ENCODE measurements at regions not wholly inside any gene's neighbourhood (a gene's known extent, or its start where the extent isn't known, plus 50 kb on each side); places are given as distances from the start of the nearest gene placed in this dataset.

- no peak overlapping the region for H3K9ac ChIP-seq (ENCODE audit: low read length)
- no peak overlapping the region for H3K4me3 ChIP-seq (ENCODE audit: low read length)
Measured at GRCh38 chr6:102798636-102799035, 1405.1 kb downstream of the GRIK2 start.

DNA sequence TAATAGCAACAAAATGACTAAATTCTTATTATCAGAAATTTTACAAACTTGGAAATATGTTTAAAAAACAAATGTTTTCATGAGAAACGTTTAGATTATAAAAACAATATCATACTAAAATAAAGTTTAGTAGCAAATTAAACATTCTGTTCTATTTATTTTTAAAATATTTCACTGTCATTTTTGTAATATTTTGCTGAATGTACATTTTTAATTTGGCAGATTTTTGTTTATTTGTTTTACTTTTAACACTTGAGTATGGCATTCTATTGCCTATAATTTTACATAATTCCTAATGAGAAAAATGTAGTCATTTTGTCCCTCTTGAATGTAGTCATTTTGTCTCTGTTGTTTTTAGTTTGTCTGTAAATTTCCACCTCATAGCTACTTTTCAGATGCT is 1400.2 kb downstream of the GRIK2 start:
- H3F3A ChIP-seq (ENCODE audit: insufficient read depth, low read length, poor library complexity, severe bottlenecking): no peaks in the 10 kb centered on the region
- H3K9ac ChIP-seq (ENCODE audit: low read length): no peak overlapping the region
- no peaks in the 10 kb centered on the region for H4K20me1 ChIP-seq (ENCODE audit: insufficient read depth)
- no peaks in the 10 kb centered on the region for H3K27me3 ChIP-seq (ENCODE audit: insufficient read depth, low read depth, low read length)
- no peak overlapping the region for H3K27ac ChIP-seq (ENCODE audit: low read length)
- no peaks in the 10 kb centered on the region for H3K9me2 ChIP-seq (ENCODE audit: insufficient read depth, low read length)
- H3K4me2 ChIP-seq (ENCODE audit: low read length): no peak overlapping the region
- no peaks in the 10 kb centered on the region for H3K36me3 ChIP-seq (ENCODE audit: insufficient read depth, low read length)
- no peak overlapping the region for H3K4me3 ChIP-seq (ENCODE audit: low read length)
- H2AFZ ChIP-seq (ENCODE audit: low read depth, low read length): no peak overlapping the region
- no peaks in the 10 kb centered on the region for H3K79me2 ChIP-seq (replicated peaks; ENCODE audit: insufficient read depth, low read length)
- H3K9me3 ChIP-seq (ENCODE audit: low read length): no peaks in the 10 kb centered on the region
- TF ChIP-seq SMC3 (conservative IDR thresholded peaks at IDR 0.05; ENCODE audit: poor library complexity) (no peak), EZH2 (IDR thresholded peaks at IDR 0.05; ENCODE audit: borderline replicate concordance, insufficient read depth, low read length, poor library complexity, severe bottlenecking) (no peak), CTCF (IDR thresholded peaks at IDR 0.05; ENCODE audit: poor library complexity, severe bottlenecking) (no peak), EP300 (conservative IDR thresholded peaks at IDR 0.05; ENCODE audit: poor library complexity, severe bottlenecking) (no peak), TAF1 (IDR thresholded peaks at IDR 0.05; ENCODE audit: low read depth) (no peak), REST (IDR thresholded peaks at IDR 0.05; ENCODE audit: borderline replicate concordance) (no peak), POLR2AphosphoS5 (IDR thresholded peaks at IDR 0.05) (no peak)

More at GRCh38 chr6:102798636-102799035, 1405.1 kb downstream of the GRIK2 start:
- Histone ChIP-seq H3K36me3 (ENCODE audit: insufficient read depth, low read length) (no peaks in the 10 kb centered on the region), H2AFZ (ENCODE audit: low read depth, low read length) (no peak overlapping the region), H3F3A (ENCODE audit: insufficient read depth, low read length, poor library complexity, severe bottlenecking) (no peaks in the 10 kb centered on the region), H3K9me2 (ENCODE audit: insufficient read depth, low read length) (no peaks in the 10 kb centered on the region), H3K27ac (ENCODE audit: low read length) (no peak overlapping the region), H3K27me3 (ENCODE audit: insufficient read depth, low read depth, low read length) (no peaks in the 10 kb centered on the region), H4K20me1 (ENCODE audit: insufficient read depth) (no peaks in the 10 kb centered on the region), H3K4me2 (ENCODE audit: low read length) (no peak overlapping the region), H3K9me3 (ENCODE audit: low read length) (no peaks in the 10 kb centered on the region), H3K79me2 (replicated peaks; ENCODE audit: insufficient read depth, low read length) (no peaks in the 10 kb centered on the region)
- TF ChIP-seq SMC3 (conservative IDR thresholded peaks at IDR 0.05; ENCODE audit: poor library complexity) (no peak), TAF1 (IDR thresholded peaks at IDR 0.05; ENCODE audit: low read depth) (no peak), RAD21 (conservative IDR thresholded peaks at IDR 0.05) (no peak), EP300 (conservative IDR thresholded peaks at IDR 0.05; ENCODE audit: poor library complexity, severe bottlenecking) (no peak), REST (IDR thresholded peaks at IDR 0.05; ENCODE audit: borderline replicate concordance) (no peak), MXI1 (conservative IDR thresholded peaks at IDR 0.05; ENCODE audit: poor library complexity, severe bottlenecking) (no peak), POLR2AphosphoS5 (IDR thresholded peaks at IDR 0.05) (no peak), EZH2 (IDR thresholded peaks at IDR 0.05; ENCODE audit: borderline replicate concordance, insufficient read depth, low read length, poor library complexity, severe bottlenecking) (no peak), CTCF (IDR thresholded peaks at IDR 0.05; ENCODE audit: poor library complexity, severe bottlenecking) (no peak)
